ENCODE measurements at regions not wholly inside any gene's neighbourhood (a gene's known extent, or its start where the extent isn't known, plus 50 kb on each side); places are given as distances from the start of the nearest gene placed in this dataset.

DNA sequence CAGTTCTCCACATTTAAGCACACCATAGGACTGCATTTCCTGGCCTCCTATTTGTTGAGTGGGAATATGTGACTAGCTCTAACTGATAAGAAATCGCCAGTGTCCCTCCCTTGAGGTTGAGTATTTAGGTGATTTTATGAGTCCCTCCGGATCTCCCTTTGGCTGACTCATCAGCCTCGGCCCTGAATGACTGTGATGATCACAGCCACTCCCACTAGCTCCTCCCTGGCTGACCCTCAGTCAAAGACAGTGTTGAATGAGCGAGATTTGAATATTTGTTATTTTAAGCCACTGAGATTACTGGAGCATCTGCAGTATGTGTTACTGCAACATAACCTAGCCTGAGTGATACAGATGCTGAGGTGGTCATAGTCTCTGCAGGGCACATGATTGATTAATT, 515.3 kb downstream of the EPHB1 start:
- DNase-seq, result no peak

DNA sequence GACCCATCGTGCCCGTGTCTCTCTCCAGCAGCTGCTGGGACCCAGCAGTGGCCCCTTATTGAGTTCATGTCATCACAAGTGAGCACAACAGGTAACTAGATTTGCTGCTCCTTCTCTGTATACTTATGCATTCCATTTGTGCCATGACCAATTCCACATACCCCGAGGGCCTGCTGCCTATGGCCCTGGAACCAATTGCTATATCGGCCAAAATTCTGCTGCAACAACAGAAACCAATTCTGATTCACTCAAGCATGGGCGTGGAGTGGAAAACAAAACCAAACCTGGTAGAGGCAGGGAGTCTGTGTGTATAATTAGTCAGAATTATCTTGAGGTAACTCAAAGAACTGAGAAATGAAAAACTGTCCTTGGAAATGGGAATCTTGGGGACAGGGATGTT, 516.6 kb downstream of the EPHB1 start:
- no peak for DNase-seq

DNA sequence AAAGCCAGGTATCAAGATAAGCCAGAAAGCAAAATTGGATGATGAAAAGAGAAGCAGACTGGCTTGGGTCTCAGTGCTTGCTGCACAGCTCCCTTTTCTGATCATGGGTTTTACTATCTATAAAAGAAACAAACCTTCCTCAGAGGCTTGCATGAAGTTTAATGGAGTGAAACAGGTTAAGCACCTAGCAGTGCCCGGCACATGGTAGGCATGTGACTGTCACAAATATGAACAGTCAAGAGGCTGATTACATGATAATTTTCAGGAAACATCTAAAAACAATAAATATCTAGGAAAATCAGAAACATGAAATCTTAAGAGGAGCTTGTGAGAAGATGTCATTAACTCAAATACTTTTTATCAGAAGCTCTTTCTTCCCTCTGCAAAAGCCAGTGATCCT, 519.2 kb downstream of the EPHB1 start:
- DNase-seq, result no peak

DNA sequence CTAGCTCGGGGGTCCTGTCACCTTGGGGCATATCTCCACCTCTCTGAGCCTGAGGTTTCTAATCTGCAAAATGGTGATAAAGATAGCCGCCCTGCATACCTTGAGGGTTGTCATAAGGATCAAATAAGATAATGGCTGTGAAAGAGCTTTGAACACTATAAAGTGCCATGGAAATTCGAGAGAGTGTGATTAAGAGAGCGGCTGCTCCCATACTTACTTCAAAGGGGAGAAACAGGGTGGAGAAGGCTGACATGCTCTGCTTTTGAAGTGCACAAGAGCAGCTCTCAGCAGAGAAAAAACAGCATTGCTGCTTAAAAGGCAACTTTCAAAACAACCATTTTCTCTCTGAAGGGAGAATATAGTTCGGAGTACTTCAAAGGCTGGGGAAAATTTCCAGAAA, 529.2 kb downstream of the EPHB1 start:
- DNase-seq, result no peak

DNA sequence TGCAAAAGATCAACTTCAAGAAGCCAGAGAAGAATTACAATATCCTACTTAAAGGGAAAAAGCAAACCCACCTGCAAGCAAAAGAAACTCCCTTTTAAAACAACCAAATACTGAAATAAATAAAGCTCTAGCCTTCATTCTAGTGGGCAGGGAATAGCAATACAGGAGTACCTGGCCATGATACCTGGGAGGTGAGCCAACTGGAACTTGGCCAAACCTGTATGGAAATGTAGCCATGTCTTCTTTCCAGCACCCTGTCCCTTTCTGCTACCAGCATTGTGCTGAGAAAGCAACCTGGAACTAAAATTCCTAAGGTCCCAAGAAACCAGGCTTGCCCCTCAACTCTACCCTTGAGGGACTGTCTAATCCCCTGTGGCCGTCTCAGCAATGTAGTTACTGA, 530.0 kb downstream of the EPHB1 start:
- DNase-seq, result no peak

DNA sequence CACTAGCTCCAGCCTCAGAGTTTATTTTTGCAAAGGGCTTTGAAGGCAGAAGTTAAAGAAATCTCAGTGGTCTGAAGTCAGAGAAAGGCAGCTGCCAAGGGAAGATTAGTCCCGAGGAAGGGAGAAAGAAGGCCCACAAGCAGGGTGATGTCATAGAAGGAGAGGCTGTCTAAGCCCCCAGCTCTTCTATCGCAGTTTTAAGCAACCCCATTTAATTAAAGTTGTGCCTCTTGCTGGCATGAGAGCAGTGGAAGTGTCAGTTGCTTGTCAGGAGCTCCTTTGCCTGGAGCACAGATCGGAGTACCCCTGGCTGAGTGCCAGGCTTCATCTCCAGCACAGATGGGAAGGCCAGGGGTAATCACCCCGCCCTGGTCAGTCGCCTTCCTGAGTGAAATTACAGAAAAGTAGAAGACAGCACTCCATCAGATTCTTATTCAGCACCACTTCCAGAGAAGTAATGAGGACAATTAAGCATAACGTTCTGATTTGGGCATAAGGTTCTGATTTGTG, 530.7 kb downstream of the EPHB1 start:
- no peak for DNase-seq

DNA sequence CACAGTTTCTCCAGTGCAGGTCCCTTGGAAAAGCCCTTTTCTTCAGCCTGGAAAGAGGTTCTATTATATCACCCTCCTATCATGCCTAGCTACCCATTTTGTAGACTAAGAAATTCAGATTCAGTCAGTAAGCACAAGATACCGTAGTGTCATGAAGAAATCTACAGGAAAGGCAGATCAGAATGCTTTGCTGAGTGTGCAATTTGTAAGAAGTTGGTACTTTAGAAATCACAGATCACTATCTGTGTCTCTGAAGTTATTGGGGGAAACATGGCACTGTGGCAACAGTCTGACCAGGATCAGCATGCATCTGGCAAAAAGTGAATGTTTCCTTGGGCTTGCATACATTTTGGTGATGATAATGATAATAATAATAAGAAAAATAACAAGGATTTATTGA, 531.8 kb downstream of the EPHB1 start:
- DNase-seq, result no peak

DNA sequence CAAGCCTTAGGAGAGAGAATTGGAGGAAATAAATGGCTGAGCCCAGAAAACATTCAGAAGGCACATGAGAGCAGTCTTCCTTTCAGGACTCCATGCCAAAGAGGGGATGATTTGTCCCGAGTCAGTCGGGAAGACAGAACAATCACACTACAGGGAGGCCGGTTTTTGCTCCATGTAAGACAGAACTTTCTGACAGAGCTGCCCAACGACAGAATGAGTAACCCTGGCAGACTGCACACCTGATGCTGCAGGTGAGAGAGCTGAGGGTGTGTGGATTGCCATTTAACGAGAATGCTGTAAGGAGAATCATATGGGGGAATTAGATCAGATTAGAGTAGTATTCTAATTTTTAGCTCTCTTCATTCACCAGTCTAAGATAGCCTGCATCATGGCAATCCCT, 533.0 kb downstream of the EPHB1 start:
- DNase-seq, result no peak

DNA sequence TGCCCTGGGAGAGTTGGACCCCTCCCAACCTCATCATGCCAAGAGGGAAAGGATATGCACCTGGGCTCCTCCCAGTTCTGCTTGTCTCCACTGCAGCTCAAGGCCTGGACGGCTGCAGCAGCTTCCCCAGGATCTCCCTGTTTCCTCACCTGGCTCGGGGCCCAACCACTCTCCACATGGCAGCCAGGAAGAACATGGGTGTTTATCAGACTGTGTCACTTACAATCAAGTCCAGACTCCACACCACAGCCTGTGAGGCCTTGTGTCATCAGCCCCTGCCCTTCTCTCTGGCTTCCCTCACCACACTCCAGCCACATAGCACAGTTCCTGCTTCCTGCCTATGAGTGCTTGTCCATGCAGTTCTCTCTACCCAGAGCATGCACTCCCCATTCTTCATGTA, 534.4 kb downstream of the EPHB1 start:
- DNase-seq, result no peak

DNA sequence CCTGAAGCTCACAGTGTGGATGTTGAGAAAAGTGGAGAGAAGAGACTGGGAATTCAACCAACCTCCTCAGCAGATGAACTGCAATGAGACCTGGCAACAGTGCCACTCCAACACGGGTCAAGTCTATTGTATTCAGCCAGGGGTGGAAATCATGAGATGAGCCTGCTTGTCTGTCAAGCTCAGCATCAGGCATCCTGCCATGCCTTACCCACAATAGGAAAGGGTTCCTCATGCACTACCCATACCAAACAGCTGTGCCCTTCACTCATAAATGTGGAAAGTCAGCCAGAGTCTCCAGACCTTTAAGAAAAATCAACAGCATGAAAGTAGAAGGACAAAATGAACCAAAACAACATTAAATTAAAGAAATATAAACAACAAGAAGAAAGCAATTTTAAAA, 542.1 kb downstream of the EPHB1 start:
- DNase-seq, result no peak

DNA sequence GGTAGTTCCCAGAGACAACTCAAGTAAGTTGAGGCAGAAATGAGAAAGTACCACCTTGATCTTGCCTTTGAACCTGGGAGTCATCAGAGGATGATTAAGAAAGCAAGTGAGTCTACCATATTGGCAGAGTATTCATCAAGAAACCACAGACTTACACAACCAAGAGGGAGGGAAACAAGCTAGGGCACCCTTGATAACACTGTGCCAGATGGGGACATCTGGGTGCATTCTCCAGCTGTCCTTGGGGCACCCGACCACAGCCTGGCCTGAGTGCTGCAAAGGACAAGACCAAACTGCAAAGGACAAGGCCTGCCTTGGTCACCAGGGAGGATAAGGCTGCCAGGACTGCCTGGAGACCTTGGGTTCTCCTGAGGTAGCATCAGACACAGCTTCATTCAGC, 553.6 kb downstream of the EPHB1 start:
- DNase-seq, result no peak

DNA sequence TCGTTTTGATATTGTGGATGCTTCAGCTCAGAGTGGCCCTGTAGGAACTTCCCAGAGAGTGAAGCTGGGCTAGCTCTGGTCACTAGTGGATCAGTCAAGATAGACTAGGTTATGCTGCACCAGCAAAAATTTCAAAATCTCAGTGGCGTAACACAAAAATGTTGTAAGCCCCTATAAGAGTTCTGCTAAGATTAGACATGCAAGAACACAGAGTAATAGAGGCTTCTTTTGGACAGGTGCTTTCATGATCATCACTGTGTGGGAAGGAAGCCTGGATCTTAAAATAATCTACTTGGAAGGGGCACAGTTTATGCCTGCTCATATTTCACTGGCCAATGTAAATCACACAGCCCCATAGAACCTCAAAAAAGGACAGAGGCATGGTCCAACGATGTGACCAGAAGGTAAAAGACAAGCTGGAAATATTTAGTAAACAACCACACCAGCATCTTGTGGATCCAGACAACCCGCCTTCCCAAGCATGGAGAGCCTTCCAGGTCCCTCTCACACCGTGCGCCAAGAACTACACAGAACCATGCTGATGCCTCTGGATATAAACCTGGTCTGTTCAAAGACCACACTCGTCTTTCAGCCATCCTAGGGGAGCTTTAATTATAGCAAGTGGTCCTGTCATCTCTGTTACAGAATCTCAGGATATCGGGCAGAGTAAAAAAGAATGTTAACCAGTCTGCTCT, 554.3 kb downstream of the EPHB1 start:
- DNase-seq, result no peak

DNA sequence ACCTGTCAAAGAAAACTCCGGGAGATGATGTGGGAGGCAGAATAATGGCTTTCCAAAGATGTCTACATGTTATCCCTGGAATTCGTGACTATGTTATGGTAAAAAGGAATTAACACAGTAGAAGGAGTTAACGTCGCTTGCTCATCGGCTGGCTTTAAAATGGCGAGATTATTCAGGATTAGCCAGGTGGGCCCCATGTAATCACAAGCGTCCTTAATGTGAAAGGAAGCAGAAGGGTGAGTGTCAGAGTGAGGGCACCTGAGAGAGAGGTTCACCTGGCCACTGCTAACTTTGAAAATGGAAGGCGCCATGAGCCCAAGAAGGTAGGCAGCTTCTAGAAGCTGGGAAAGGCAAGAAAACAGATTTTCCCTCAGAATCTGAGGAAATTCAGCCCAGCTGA, 557.2 kb downstream of the EPHB1 start:
- no peak for DNase-seq

DNA sequence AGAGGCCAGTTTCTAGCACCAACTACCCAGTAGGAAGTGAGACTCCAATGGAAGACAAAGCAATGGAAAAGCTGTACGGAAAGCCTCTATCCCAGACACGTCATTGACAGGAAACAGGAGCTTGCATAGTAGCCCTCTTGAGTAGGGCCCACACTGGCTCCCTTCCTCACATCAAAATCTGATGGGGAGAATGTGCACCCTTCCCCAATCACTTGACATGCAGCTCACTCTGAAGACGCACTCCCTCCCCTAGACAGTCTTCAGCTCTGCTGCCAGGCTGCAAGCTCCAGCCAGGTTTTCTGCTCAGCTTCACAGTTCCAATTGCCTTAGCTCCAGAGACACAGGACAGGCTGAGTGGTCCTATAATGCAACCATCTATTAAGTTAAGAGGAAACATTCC, 567.8 kb downstream of the EPHB1 start:
- DNase-seq, result no peak

DNA sequence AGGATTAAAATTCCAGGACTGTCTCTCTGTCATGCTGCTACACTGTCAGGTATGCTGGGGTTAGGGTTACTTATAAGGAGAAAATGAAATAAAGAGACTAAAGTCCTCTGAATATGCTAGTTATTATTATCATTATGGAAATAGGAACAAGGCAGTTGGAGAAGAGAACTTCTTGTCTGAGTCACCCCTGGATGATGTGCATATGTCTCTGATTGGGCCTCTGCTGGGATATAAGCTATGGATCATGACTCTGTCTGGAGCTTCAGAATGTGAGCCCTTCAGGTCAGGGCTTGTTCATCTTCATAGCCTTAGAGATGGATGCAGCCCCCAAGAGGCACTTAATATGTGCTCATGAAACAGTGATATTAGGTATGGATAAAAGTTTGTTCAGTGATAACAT, 569.6 kb downstream of the EPHB1 start:
- DNase-seq, result no peak

DNA sequence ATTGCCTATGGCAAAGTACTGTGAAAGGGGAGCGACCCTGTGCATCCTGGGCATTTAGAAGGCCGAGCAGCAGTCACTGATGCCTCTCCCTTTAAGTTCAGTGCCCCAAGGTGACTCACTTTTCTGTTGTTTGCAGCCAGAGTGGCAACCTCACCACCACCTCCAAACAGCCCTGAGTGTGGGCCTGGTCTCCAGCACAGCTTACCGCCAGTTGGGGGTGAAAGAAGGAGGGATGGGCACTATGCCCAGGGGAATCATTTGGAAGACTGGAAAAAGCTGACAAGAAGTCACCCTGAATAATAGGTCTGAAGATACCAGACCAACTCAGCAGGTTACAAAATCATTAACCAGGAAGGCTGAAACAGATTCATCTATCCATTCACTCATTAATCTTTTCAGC, 571.8 kb downstream of the EPHB1 start:
- DNase-seq, result no peak

DNA sequence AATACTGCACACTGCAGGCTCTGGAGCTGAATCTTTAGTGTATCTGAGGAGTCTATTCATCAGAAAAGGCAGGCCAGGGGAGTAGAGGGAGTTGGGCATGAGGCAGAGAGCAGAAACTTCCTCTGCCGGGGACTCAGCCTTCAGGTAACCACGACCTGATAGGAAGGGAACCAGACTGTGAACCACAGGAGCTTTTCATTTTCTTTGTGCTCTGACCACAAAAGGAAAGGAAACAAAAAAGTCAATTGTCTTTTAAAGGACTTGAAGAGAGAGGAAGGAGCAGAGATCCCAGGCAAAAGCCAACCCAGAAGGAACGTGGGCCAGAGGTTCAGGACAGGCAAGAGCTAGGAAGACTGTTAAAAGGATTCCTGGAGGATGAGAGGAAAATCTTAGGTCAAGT, 573.3 kb downstream of the EPHB1 start:
- DNase-seq, result no peak

DNA sequence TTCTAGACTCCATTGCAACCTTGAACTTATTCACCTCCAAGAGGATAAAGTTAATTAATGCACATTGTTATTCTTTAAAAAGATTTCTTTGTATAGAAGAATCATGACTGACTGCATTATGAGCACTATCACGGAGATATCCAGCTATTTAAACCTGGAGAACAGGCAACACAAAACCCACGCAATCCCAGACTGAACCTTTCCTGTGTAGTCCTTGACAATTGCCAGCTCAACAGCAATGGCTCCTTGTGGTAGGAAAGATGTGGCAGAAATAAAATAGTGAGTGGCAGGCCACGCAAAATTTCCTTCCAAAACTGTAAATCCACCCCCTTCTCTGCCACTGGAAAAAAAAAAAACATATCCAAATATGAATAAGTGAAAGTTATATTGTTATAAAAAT, 573.7 kb downstream of the EPHB1 start:
- DNase-seq, result no peak

DNA sequence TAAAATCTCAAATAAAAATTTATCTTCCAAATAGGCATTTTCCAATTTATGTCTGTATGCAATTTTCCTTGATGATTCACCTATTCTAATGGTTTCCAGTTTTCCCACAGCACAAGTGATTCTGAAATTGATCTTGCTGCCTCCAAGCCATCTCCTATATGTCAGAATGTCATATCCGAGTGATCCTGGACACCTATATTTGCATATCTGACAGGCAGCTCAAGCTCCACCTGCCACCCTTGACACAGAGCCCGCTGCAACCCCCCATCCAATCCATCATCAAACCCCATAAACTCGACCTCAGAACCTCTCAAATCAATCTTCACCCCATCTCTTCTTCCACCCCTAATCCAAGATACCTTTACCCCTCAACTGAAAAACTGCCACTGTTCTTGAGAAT, 579.5 kb downstream of the EPHB1 start:
- no peak for DNase-seq

DNA sequence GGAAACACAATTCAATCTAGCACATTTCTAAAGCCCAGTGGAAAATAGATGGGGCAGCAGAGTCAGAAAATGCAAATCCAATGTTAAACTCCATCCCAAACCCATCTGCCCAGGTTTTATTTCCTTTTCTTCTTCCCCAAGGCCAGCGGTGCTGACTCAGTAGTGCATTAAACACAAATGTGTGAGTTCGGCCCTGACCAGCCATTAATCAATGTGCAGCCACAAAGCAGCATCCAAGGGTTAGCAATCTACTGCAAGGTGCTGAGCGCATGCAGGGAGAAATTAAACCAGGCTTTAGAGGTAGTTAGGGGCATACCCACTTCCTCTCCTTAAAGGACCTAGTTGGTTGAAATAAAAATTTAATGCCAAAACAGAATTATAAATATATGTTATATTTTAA, 583.3 kb upstream of the PPP2R3A start:
- DNase-seq, result no peak

DNA sequence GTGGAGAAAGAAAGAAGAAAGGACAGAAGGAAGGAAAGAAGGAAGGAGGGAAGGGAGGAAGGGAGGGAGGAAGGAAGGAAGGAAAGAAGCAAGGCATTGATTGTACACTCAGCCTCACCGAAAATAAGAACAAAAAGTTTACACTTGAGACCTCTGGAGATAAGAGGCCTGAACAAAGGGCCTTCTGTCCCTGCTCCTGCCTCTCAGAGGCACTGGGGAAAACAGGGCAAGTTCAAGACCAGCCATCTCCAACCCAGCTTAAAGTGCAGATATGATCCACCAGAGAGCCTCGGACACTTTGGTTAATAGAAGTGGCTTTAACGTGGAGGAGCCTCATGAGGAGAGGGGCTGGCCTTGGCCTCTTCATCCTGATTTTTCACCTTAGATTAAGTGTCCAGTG, 582.9 kb upstream of the PPP2R3A start:
- no peak for DNase-seq

DNA sequence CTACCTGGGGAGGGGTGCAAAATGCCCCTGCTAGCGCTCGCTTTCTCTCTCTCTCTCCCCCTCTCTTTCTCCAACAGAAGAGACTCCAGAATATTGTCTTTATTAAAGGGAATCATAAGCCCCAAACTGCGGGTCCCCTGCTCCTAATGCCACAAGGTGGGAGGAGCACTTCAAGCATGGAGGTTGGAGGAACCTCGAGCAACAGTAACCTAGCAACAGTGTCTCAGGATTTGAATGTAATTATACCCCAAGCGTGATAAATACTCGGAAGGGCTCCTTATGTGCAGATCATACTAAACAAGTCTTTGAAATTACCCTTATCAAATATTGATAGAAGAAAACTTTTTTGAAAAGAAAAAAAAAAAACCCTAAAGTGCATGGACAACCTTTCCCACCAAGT, 582.2 kb upstream of the PPP2R3A start:
- DNase-seq, result no peak

DNA sequence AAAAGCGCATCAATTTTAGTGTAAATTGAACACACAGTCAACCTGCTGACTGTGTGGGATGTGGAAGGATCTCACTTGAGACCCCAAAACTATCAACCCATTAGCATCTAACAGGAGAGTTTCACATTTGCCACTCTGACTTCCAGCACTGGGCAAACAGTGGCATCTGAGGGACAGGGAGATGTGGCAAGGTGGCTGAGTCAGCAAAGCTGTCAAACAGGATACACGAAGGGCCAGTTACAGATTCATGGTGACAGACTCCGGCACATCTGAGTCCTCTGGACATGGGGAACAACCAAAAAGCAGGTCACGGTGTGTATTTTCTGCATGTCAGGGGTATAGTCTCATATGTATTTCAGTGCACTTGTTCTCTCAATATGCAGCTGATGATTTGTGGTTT, 573.4 kb upstream of the PPP2R3A start:
- no peak for DNase-seq

DNA sequence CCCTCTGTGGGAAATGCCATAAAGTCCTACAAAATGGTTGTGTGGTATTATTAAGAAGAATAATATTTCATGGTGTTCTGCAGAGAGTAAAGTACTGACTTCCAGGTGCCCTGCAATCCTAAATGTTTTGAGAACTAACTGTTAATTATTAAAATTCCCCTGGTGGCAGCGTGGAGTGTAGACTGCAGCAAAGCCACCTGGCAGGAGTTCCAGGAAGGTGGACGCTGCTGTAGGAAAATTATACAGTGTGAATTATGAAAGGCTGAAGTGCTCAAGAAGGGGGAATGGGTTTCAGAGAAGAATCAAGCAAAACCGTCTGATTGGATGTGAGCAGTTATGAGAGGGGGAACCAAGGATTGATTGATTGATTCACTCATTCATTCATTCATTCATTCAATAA, 572.4 kb upstream of the PPP2R3A start:
- no peak for DNase-seq

DNA sequence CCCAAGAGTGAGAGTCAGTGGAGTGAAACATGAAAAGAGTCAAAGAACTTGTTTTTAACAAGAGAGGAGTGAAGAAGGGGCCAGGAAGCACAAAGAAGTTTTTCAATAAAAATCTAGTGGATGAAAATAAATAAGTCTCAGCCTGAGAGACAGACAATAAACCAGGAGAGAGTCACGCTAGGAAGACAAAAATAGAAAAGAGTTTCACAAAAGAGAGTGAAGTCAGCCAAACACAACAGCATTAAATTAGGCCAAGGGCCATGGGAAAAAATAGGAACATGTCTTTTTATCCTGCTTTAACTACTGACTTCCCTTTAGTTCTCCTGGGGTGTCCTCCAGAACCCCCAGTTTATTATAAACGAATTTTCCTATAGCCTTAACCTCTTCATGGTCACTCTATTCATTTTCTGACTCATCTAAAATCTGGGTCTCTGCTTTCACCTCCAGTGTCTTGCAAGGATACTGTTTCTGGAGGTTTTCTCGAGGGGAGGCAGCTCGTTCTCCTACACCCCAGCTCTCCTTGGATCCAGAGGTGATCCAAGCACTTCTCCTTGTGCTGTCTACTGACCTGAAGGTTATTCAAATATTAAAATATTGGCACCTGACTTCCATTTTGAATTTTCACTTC, 571.5 kb upstream of the PPP2R3A start:
- no peak for DNase-seq

Measured in activated CD4-positive, alpha-beta T cell treated with anti-CD3 and anti-CD28 coated beads, Interleukin-2, amount 50 U/mL, for 48 hours (primary cell).